ENCODE measurements at regions not wholly inside any gene's neighbourhood (a gene's known extent, or its start where the extent isn't known, plus 50 kb on each side); places are given as distances from the start of the nearest gene placed in this dataset.

DNA sequence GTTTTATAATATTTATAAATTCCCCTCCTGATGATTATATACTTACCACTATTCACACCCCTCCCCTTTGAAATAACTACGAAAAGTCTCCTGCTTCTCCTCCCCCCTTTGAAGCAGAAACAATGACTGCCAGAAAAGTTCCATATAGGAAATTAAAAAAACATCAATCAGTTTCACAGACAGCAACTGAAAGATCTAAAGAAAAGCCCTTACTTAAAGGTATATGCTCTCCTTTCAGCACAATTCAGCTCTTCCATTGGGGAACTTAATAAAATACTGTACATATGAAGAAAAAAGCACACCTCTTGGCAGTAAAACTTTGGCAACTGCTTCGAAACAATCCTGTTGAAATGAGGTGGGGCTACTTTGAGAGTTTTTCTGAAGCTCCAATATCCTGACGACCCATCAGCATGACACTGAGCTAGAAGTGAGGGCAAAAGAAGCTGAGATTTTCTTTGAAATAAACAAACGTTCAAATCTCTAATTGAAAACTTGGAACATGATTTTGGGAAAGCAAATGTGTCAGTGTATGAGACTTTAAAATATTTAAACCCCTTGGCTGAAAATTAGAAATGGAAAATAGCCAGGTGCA is 147.6 kb upstream of the RXFP2 start:
- Histone ChIP-seq H3K79me2 (no peaks in the 10 kb centered on the region), H3K36me3 (ENCODE audit: control insufficient read depth, insufficient read depth, low read length) (no peaks in the 10 kb centered on the region), H2AFZ (peak overlapping the region; percentile 53), H3K27me3 (ENCODE audit: control insufficient read depth, insufficient read depth, low read length) (no peaks in the 10 kb centered on the region), H3K4me3 (ENCODE audit: low read depth, low read length) (no peak overlapping the region), H3K4me1 (peaks cover 3% of the 10 kb centered on the region), H3K9ac (no peak overlapping the region), H3K9me3 (ENCODE audit: control insufficient read depth, low read length) (no peaks in the 10 kb centered on the region), H3K4me2 (ENCODE audit: low read length) (no peak overlapping the region), H3K27ac (no peak overlapping the region)
- TF ChIP-seq, protein P1, sequence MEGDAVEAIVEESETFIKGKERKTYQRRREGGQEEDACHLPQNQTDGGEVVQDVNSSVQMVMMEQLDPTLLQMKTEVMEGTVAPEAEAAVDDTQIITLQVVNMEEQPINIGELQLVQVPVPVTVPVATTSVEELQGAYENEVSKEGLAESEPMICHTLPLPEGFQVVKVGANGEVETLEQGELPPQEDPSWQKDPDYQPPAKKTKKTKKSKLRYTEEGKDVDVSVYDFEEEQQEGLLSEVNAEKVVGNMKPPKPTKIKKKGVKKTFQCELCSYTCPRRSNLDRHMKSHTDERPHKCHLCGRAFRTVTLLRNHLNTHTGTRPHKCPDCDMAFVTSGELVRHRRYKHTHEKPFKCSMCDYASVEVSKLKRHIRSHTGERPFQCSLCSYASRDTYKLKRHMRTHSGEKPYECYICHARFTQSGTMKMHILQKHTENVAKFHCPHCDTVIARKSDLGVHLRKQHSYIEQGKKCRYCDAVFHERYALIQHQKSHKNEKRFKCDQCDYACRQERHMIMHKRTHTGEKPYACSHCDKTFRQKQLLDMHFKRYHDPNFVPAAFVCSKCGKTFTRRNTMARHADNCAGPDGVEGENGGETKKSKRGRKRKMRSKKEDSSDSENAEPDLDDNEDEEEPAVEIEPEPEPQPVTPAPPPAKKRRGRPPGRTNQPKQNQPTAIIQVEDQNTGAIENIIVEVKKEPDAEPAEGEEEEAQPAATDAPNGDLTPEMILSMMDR (IDR thresholded peaks at IDR 0.05) = no peak

DNA sequence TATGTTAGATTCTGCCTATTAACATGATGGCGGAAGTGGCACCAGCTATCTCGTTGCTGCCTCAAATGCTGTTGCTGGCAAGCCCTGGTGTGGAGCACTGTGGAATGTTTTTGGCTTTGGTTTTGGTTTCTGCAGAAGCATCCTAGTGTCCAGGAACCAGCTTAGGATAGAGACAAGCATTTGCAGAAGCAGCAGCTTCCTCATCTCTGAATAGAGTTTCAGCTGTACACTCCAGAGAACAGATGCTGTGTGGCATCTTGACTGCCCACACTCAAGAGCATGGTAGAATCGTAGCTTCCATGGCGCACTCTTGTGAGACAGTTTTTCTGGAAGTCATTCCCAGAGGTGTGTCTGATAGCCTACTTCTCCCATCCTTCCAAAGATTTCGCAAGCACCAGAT is 145.3 kb upstream of the RXFP2 start:
- H3K4me3 ChIP-seq (ENCODE audit: low read depth, low read length) = no peak overlapping the region
- H3K79me2 ChIP-seq = no peaks in the 10 kb centered on the region
- peaks cover 13% of the 10 kb centered on the region for H3K4me1 ChIP-seq
- H3K27ac ChIP-seq = no peak overlapping the region
- no peaks in the 10 kb centered on the region for H3K9me3 ChIP-seq (ENCODE audit: control insufficient read depth, low read length)
- peak overlapping the region; percentile 11 for H2AFZ ChIP-seq
- H3K36me3 ChIP-seq (ENCODE audit: control insufficient read depth, insufficient read depth, low read length) = no peaks in the 10 kb centered on the region
- no peaks in the 10 kb centered on the region for H3K27me3 ChIP-seq (ENCODE audit: control insufficient read depth, insufficient read depth, low read length)
- H3K9ac ChIP-seq = no peak overlapping the region
- TF ChIP-seq, protein P1 (IDR thresholded peaks at IDR 0.05) = no peak
- no peak overlapping the region for H3K4me2 ChIP-seq (ENCODE audit: low read length)

DNA sequence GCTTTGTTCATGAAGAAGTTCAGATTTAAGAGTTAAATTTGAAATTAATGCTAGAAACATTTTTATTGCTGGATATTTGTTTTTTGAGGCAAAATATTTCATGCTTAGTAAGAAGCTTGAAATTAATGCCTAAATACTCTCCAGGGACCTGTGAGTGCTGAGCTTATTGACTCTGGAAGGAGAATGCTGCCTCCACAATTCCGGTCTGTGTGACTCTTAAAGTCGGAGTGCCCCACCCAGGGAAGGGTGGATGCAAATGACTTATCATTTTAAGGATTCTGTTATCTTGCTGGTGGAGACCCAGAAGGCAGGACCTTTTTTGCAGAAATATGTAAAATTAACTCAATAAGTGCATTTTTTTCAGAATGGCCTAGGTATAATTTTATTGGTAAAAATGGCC is 143.8 kb upstream of the RXFP2 start:
- no peaks in the 10 kb centered on the region for H3K27me3 ChIP-seq (ENCODE audit: control insufficient read depth, insufficient read depth, low read length)
- TF ChIP-seq, protein P1 (IDR thresholded peaks at IDR 0.05) = no peak
- no peaks in the 10 kb centered on the region for H3K9me3 ChIP-seq (ENCODE audit: control insufficient read depth, low read length)
- no peak overlapping the region for H3K4me3 ChIP-seq (ENCODE audit: low read depth, low read length)
- peaks cover 23% of the 10 kb centered on the region for H3K4me1 ChIP-seq
- H3K79me2 ChIP-seq = no peaks in the 10 kb centered on the region
- H3K27ac ChIP-seq = no peak overlapping the region
- H3K36me3 ChIP-seq (ENCODE audit: control insufficient read depth, insufficient read depth, low read length) = no peaks in the 10 kb centered on the region
- no peak overlapping the region for H3K9ac ChIP-seq
- no peak overlapping the region for H3K4me2 ChIP-seq (ENCODE audit: low read length)
- no peak overlapping the region for H2AFZ ChIP-seq

DNA sequence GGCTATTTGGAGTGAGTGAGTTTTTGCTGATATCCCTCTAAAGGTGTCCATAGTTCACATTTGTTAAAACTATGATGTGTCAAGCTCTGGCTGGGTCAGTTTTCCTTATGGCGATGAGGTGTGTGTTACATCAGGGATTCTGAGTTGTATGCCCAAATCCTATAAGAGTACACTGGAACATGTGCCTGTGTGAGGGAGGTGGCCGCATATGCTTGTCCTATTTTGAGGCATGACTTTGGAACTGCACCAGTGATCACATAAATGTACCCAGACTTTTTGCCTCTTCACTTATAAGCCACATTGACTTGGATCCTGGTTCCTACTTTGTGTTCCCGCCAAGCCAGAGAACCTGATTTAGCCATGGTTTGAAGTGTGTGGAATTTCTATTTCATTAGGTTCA is 140.3 kb upstream of the RXFP2 start:
- H3K27me3 ChIP-seq (ENCODE audit: control insufficient read depth, insufficient read depth, low read length) = no peaks in the 10 kb centered on the region
- H3K79me2 ChIP-seq = no peaks in the 10 kb centered on the region
- H3K4me1 ChIP-seq = peaks cover 23% of the 10 kb centered on the region
- H3K9me3 ChIP-seq (ENCODE audit: control insufficient read depth, low read length) = no peaks in the 10 kb centered on the region
- peak overlapping the region; percentile 23 for H3K4me2 ChIP-seq (ENCODE audit: low read length)
- H3K36me3 ChIP-seq (ENCODE audit: control insufficient read depth, insufficient read depth, low read length) = no peaks in the 10 kb centered on the region
- no peak overlapping the region for H3K9ac ChIP-seq
- H3K27ac ChIP-seq = peak overlapping the region; percentile 75
- TF ChIP-seq, protein P1 (IDR thresholded peaks at IDR 0.05) = no peak
- H2AFZ ChIP-seq = no peak overlapping the region
- no peak overlapping the region for H3K4me3 ChIP-seq (ENCODE audit: low read depth, low read length)

Data from parathyroid adenoma (tissue), 2 donors.